ENCODE measurements at regions not wholly inside any gene's neighbourhood (a gene's known extent, or its start where the extent isn't known, plus 50 kb on each side); places are given as distances from the start of the nearest gene placed in this dataset.

- no peak for DNase-seq
Observed at GRCh38 chr12:114747012-114747858, 63.3 kb upstream of the TBX3 start.

GRCh38 chr12:114746297-114747011, 62.5 kb upstream of the TBX3 start:
- DNase-seq = no peak

- no peak for DNase-seq
Observed at GRCh38 chr12:114744691-114745090, 60.7 kb upstream of the TBX3 start.

- DNase-seq = no peak
Observed at GRCh38 chr12:114744285-114744684, 60.3 kb upstream of the TBX3 start.

- no peak for DNase-seq
Observed at GRCh38 chr12:114743799-114744198, 59.8 kb upstream of the TBX3 start.

- no peak for DNase-seq
Observed at GRCh38 chr12:114743289-114743688, 59.3 kb upstream of the TBX3 start.

GRCh38 chr12:114742363-114742762, 58.4 kb upstream of the TBX3 start:
- no peak for DNase-seq

GRCh38 chr12:114741940-114742339, 58.0 kb upstream of the TBX3 start:
- no peak for DNase-seq

GRCh38 chr12:114740448-114740847, 56.5 kb upstream of the TBX3 start:
- no peak for DNase-seq

- DNase-seq = no peak
Observed at GRCh38 chr12:114738460-114739184, 54.6 kb upstream of the TBX3 start.

- DNase-seq = no peak
Observed at GRCh38 chr12:114735680-114736374, 51.9 kb upstream of the TBX3 start.

- DNase-seq = no peak
Observed at GRCh38 chr12:114735011-114735410, 51.0 kb upstream of the TBX3 start.

GRCh38 chr12:114733919-114734318, 49.9 kb upstream of the TBX3 start:
- DNase-seq = no peak
